ENCODE measurements at regions not wholly inside any gene's neighbourhood (a gene's known extent, or its start where the extent isn't known, plus 50 kb on each side); places are given as distances from the start of the nearest gene placed in this dataset.
A peak's percentile ranks its signal among the peaks of the same experiment; 100 is the strongest.

GRCh38 chr13:109371066-109371465, 415.3 kb downstream of the IRS2 start:
- H3K9me3 ChIP-seq = no peaks in the 10 kb centered on the region
- no peaks in the 10 kb centered on the region for H3K36me3 ChIP-seq
- no peak overlapping the region for H3K27ac ChIP-seq
- peaks cover 0 to 9% of the 10 kb centered on the region in 2 donors for H3K4me1 ChIP-seq
- no peak overlapping the region for H3K4me3 ChIP-seq
- DNase-seq (ENCODE audit: low spot score) = no peak
- TF ChIP-seq CTCF (IDR thresholded peaks at IDR 0.05) = no peak
- no peaks in the 10 kb centered on the region for H3K27me3 ChIP-seq

GRCh38 chr13:109370496-109370895, 415.9 kb downstream of the IRS2 start:
- H3K4me3 ChIP-seq = no peak overlapping the region
- H3K36me3 ChIP-seq = no peaks in the 10 kb centered on the region
- H3K27ac ChIP-seq = no peak overlapping the region
- no peaks in the 10 kb centered on the region for H3K27me3 ChIP-seq
- no peak for TF ChIP-seq CTCF (IDR thresholded peaks at IDR 0.05)
- H3K4me1 ChIP-seq = peaks cover 0 to 9% of the 10 kb centered on the region in 2 donors
- DNase-seq (ENCODE audit: low spot score) = no peak
- peaks cover 0 to 4% of the 10 kb centered on the region in 2 donors for H3K9me3 ChIP-seq

- DNase-seq (ENCODE audit: low spot score) = no peak
- H3K27ac ChIP-seq = peak overlapping the region in 1 of 2 donors; percentile 16
- peaks cover 0 to 9% of the 10 kb centered on the region in 2 donors for H3K4me1 ChIP-seq
- no peaks in the 10 kb centered on the region for H3K27me3 ChIP-seq
- H3K4me3 ChIP-seq = no peak overlapping the region
- no peaks in the 10 kb centered on the region for H3K36me3 ChIP-seq
- H3K9me3 ChIP-seq = peaks cover 0 to 7% of the 10 kb centered on the region in 2 donors
- no peak for TF ChIP-seq CTCF (IDR thresholded peaks at IDR 0.05)
Measured at GRCh38 chr13:109369353-109370052, 416.9 kb downstream of the IRS2 start.

- no peaks in the 10 kb centered on the region for H3K36me3 ChIP-seq
- H3K27ac ChIP-seq = no peak overlapping the region
- peaks cover 0 to 7% of the 10 kb centered on the region in 2 donors for H3K9me3 ChIP-seq
- DNase-seq (ENCODE audit: low spot score) = no peak
- H3K27me3 ChIP-seq = no peaks in the 10 kb centered on the region
- peaks cover 0 to 9% of the 10 kb centered on the region in 2 donors for H3K4me1 ChIP-seq
- no peak for TF ChIP-seq CTCF (IDR thresholded peaks at IDR 0.05)
- H3K4me3 ChIP-seq = no peak overlapping the region
Measured at GRCh38 chr13:109368230-109368629, 418.2 kb downstream of the IRS2 start.

GRCh38 chr13:109366525-109366924, 419.9 kb downstream of the IRS2 start:
- Histone ChIP-seq H3K27ac (no peak overlapping the region), H3K9me3 (peaks cover 0 to 7% of the 10 kb centered on the region in 2 donors), H3K4me3 (no peak overlapping the region), H3K27me3 (no peaks in the 10 kb centered on the region), H3K36me3 (no peaks in the 10 kb centered on the region), H3K4me1 (peaks cover 0 to 9% of the 10 kb centered on the region in 2 donors)
- no peak for DNase-seq (ENCODE audit: low spot score)
- no peak for TF ChIP-seq CTCF (IDR thresholded peaks at IDR 0.05)

- Histone ChIP-seq H3K36me3 (no peaks in the 10 kb centered on the region), H3K4me1 (no peaks in the 10 kb centered on the region), H3K9me3 (peaks cover 0 to 7% of the 10 kb centered on the region in 2 donors), H3K27me3 (no peaks in the 10 kb centered on the region), H3K4me3 (no peak overlapping the region), H3K27ac (no peak overlapping the region)
- no peak for DNase-seq (ENCODE audit: low spot score)
- no peak for TF ChIP-seq CTCF (IDR thresholded peaks at IDR 0.05)
Measured at GRCh38 chr13:109363431-109363830, 423.0 kb downstream of the IRS2 start.
